GM19324 (cell line): ENCODE measurements at regions not wholly inside any gene's neighbourhood (a gene's known extent, or its start where the extent isn't known, plus 50 kb on each side); places are given as distances from the start of the nearest gene placed in this dataset.
"Not testable (repeated sequence)": the region's sequence is repeated elsewhere in the genome, so short reads cannot be mapped to it uniquely, and the experiment has no call there.

Experiments used
- ATAC-seq: cut with Tn5 transposase; IDR thresholded peaks from one replicate; pipeline ENCODE4 v1.9.1; 2021; ENCODE audit warnings: mild to moderate bottlenecking, moderate library complexity; ENCODE audit not compliant: unreplicated experiment, low FRiP score

DNA sequence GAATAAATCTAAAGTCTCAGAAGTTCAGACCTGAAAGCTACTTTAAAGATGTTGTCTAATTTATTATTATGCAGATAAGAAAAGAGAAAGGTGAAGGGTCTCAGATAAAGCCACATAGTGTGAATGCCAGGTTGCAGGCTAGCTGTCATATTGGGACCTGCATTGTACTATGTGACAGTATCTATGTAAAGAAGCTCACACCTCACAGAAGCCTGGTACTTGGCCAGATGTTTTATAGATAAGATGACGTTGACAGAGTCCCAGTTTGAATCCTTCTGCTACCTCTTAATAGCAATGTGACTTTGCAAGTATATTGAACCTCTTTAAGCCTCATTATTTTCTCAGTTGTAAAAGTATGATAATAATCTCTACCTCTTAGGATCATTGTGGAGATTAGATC is 227.0 kb downstream of the SPRY1 start:
- ATAC-seq = no peak

DNA sequence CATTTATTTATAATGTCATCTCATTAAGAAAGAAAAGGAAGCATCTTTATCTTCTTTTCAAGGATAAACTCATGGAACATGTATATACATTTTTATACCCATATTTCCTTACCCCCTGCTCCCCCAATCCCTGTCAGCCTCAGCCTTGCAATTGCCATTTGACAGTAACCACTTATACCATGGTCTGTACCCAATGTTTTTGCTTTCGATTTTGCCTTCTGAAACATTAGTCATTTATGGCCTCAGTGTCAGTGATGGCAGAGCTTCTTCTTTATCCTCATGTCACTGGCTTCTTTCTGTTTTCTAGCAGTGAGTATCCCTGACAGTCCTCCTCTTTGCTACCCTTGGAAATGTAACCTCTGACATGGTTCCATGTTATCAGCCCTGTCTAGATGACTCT is 228.4 kb downstream of the SPRY1 start:
- ATAC-seq = peak; percentile 81

DNA sequence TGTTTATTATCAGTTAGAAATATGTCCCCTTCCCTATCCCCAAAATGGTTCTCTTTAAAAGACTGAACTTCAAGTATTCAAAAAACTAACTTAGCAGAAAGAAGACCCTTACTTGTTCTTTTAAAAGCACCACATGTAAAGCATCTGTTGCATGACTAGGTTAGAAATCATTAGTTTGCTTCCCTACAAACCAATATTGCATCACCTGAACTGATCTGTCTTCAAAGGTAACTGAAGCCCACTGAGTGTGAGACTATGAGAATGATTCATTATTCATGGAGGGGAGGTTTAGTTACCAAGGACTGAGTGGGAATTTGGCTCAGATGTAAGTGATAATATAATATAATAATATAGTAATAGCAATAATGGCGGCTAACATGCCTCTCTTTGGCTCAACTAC is 231.7 kb downstream of the SPRY1 start:
- no peak for ATAC-seq

DNA sequence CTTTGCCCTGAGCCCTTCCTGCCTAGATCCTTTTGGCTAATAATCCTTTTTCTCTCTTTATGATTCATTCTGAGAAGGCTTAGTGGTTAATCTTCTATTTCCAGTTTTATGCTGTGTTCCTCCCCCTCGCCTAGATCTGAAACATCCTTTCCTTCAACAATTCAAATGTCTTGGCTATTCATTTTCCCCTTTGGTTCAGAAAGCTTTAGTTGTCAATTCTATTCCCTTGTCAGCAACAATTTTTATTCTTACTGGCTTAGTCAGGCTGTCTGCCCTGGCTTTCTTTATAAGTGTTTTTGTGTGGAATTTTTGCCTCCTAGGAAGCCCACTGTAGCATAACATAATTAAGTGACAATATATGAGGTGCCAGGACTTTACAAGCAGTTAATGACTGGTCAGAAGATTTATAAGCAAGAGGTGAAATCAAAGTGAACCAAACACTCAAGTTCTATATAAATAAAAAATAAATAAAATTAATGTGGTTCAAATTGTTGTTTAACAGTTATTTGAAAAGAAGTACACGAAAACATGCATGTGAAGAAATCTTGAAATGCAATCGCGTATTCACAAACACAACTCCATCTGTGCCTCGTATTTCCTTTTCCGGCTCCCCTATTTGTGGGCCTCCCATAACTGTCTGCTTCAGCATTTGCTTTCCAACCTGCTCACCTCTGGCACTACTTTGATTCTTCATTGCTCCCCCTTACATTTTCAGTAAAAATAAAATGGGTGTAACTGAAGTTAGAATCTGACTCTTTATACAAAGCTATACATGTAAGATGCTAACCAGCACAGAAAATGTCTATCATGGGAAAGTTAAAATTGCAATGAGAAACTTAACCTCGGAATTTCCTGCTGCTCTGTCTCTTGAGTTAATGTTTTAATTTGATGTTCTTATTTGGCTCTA is 235.4 kb downstream of the SPRY1 start:
- ATAC-seq = no peak

DNA sequence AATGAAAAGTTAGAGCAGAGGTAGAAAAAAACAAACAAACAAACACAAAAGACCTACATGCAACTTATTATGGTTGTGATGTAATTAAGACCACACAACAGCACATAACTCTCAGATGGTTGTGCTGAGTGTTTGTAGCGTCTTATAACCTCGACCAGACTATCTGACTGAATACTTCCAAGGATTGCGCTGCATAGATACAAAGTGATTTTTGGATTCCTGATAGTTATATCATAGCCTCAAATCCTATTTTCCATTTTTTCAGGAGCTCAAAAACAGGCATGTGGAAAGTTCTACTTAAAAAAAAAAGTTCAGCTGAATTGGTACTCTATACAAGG is 236.1 kb downstream of the SPRY1 start:
- no peak for ATAC-seq

DNA sequence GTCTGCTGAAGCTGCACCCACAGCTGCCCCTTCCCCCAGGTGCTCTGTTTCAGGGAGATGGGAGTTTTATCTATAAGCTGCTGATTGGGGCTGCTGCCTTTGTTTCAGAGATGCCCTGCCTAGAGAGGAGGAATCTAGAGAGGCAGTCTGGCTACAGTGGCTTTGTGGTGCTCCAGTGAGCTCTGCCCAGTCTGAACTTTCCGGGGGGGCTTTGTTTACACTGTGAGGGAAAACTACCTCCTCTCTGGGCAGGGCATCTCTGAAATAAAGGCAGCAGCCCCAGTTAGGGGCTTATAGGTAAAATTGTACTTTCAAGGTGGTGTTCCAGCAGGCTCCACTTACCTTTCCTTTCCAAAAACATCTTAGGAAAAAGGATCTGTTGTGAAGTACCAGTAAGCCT is 242.2 kb downstream of the SPRY1 start:
- no peak for ATAC-seq

DNA sequence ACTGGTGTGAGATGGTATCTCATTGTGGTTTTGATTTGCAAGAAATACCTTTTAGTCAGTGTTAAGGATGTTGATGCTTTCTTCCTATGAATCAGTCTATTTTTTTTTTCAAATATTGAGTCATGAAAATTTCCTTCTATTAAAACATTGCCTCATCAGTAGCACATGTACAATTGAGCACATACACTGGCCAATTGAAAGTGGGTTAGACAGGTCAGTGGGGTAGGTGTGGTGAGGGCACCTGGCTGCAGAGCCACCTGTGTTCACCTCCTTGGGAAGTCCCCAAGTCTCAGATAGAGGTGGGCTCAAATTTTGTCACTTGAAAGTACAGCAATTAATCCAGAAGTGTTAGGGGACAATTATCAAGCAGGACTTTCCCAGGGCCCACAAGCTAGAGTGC is 243.7 kb downstream of the SPRY1 start:
- no peak for ATAC-seq

DNA sequence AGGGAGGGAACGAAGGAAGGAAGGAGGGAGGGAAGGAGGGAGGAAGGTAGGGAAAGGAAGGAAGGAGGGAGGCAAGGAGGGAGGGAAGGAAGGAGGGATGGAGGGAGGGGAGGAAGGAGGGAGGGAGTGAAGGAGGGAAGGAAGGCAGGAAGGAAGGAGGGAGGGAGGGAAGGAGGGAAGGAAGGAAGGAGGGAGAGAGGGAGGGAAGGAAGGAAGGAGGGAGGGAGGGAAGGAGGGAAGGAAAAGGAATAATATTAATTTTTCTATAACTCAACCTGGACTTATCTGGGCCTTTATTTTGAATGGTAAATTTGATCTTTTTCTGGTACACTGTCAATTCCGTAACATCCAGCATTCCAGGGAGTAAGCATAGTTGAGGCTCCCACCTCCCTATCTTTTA is 244.2 kb downstream of the SPRY1 start:
- ATAC-seq = no peak

DNA sequence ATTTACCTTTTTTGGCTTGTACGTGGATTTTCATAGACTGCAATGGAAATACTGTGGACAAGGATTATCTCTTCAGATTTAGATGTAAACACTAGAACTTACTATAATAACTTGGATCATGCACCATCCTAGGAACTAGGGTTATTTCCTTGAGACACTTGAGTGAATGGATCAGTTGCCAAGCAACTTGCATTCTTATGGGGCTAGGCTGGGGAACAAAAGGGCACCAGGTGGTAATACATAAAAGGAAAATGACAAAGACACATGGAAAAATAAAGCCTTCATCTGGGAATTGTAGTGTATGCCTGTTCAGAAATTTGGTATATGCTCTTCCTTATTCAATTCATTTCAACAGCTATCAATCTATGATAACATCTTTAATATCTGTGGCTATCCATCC is 247.1 kb downstream of the SPRY1 start:
- no peak for ATAC-seq

DNA sequence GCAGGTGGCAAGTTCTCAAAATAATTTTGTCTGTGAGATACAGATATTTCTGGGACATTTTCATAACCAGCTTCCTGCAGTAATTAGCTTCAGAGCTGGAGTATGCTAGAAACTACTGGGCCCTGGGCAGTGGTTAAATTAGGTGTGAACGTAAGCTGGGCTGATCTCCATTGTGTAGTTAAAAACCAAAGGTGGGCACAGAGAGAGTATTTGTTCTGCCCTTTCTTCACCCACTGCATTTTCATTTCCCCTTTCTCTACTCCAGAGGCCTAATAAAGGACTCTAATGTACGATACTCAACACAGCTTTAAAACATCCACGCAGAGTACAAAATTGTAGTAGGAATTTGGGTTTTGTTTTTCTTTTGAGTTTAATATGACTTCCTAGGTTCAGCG is 252.7 kb downstream of the SPRY1 start:
- ATAC-seq = peak; percentile 79

- ATAC-seq = no peak
Observed at GRCh38 chr4:123649645-123650391, 253.2 kb downstream of the SPRY1 start.

GRCh38 chr4:123651066-123651465 is 254.5 kb downstream of the SPRY1 start:
- ATAC-seq = no peak

DNA sequence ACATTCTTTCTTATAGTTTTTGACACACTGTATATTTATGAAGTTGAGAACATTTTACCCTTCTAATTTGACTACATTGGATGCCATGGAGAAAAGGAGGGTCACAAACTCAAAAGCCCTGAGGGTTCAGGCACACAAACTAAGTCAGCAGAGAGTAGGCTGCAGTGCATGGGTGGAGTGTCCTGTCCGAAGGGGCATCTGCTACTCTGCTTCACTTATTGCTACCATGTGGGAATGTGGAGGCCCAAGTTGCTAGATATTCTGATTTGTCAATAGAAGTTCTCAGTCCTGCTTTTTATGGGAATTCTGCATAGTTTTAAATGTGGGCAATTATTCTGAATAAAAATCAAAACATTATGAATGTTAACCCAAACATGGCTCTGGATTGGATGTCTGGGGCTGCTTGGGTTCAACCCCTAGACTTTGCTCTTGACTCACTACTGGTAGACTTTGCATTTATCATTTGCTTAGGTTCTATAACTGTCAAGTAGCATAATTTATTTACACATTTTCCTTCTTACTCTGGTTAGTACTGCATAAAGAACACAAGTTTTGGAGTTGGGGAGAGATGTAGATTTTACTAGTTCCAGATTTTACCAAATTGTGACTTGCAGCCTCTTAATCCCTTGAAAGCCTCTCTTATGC is 255.1 kb downstream of the SPRY1 start:
- ATAC-seq = no peak

GRCh38 chr4:123652476-123652875 is 255.9 kb downstream of the SPRY1 start:
- ATAC-seq = no peak

GRCh38 chr4:123653236-123653635 is 256.6 kb downstream of the SPRY1 start:
- no peak for ATAC-seq

DNA sequence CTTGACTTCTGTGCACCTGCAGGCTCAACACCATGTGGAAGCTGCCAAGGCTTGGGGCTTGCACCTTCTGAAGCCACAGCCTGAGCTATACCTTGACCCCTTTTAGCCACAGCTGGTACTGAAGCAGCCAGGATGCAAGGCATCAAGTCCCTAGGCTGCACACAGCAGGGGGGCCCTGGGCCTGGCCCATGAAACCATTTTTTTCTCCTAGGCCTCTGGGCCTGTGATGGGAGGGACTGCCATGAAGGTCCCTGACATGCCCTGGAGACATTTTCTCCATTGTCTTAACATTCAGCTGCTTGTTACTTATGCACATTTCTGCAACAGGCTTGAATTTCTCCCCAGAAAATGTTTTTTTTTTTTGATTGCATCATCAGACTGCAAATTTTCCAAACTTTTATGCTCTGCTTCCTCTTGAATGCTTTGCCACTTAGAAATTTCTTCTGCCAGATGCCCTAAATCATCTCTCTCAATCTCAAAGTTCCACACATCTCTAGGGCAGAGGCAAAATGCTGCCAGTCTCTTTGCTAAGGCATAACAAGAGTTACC is 260.2 kb downstream of the SPRY1 start:
- ATAC-seq = not testable (repeated sequence)

- ATAC-seq = not testable (repeated sequence)
Observed at GRCh38 chr4:123657606-123658005, 261.0 kb downstream of the SPRY1 start.

DNA sequence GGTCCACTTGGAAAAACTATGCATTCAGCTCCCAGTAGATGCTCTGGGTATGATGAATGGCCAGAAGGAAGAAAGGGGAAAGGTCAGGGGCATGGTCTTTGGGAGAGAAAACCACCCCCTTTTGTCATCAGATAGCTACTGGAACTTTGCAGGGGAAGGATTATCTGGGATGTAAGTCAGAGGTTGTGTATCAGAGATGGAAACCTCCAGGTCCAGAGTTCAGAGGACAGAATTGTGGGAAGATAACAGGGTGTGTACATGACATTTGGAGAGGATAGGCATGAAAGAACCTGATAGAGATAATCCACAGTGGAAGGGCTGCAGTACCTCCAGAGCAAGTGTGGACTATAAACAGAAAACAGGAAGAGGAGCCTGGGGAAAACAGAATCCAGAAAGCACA is 262.7 kb downstream of the SPRY1 start:
- ATAC-seq = no peak

GRCh38 chr4:123659730-123660129 is 263.1 kb downstream of the SPRY1 start:
- peak; percentile 44 for ATAC-seq

GRCh38 chr4:123661080-123661737 is 264.6 kb downstream of the SPRY1 start:
- no peak for ATAC-seq

DNA sequence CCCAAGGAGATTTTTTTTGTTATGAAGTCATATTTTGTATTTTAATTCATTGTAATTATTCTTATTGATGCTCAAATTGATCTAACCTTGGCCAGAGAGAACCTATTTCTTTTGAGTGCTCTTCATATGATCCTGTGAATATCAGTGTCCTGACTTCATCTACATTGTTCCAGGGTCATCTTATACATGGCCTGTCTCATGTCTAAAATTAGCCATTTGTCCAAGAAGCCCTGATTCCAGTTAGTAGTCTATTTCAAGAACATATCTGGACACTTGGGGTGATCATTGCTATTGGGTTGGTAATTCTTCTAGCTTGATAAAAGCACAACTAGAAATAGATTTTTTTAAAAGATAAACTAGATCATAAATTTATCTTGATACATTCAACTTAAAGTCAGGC is 266.2 kb downstream of the SPRY1 start:
- ATAC-seq = no peak
